OCI-LY3 (cell line): ENCODE measurements at regions not wholly inside any gene's neighbourhood (a gene's known extent, or its start where the extent isn't known, plus 50 kb on each side); places are given as distances from the start of the nearest gene placed in this dataset.

Experiments
- H2AFZ ChIP-seq: fragments of 200-600, 300-600 bp; shearing (Covaris generic); 2 replicates; pipeline ENCODE4 v1.6.0; 2014; ENCODE audit warnings: antibody characterized with exemption, low read depth, low read length
- H3K27ac ChIP-seq: fragments of 200-600, 300-600 bp; sonication (generic); 2 replicates; pipeline ENCODE4 v1.5.1; 2014; ENCODE audit warnings: mild to moderate bottlenecking, low read length, moderate library complexity, mixed read lengths
- H3K27me3 ChIP-seq: fragments of 200-600, 300-600 bp; sonication (generic); 2 replicates; pipeline ENCODE4 v1.6.1; 2014; ENCODE audit warnings: low read depth, low read length, mixed read lengths
- H3K36me3 ChIP-seq: fragments of 200-600, 300-600 bp; sonication (generic); replicated peaks from 2 replicates; pipeline ENCODE3; 2014; ENCODE audit warnings: low read depth, low read length, mixed read lengths
- H3K4me1 ChIP-seq: fragments of 300-600, 200-600 bp; sonication (generic); 2 replicates; pipeline ENCODE4 v1.6.1; 2014; ENCODE audit warnings: low read length, mixed read lengths
- H3K4me2 ChIP-seq: fragments of 200-600, 300-600 bp; sonication (generic); 2 replicates; pipeline ENCODE4 v1.6.1; 2014; ENCODE audit warnings: low read length, mixed read lengths
- H3K4me3 ChIP-seq: fragments of 300-600, 200-600 bp; sonication (generic); 2 replicates; pipeline ENCODE4 v1.5.1; 2014; ENCODE audit warnings: antibody characterized with exemption, mild to moderate bottlenecking, low read length, moderate library complexity
- H3K79me2 ChIP-seq: fragments of 300-600, 200-600 bp; shearing (Covaris generic); 2 replicates; pipeline ENCODE4 v1.6.1; 2014; ENCODE audit warnings: mild to moderate bottlenecking, low read length, mixed read lengths
- H3K9ac ChIP-seq: fragments of 300-600, 200-600 bp; shearing (Covaris generic); 2 replicates; pipeline ENCODE4 v1.6.0; 2014; ENCODE audit warnings: mild to moderate bottlenecking, low read length, moderate library complexity
- H3K9me3 ChIP-seq: fragments of 200-600, 300-600 bp; shearing (Covaris generic); 2 replicates; pipeline ENCODE4 v1.6.1; 2014; ENCODE audit warnings: low read length, mixed read lengths; ENCODE audit not compliant: insufficient read depth
- H4K20me1 ChIP-seq: fragments of 200-600, 300-600 bp; sonication (generic); 2 replicates; pipeline ENCODE4 v1.6.1; 2016; ENCODE audit warnings: low read length, mixed read lengths; ENCODE audit not compliant: insufficient read depth
- CTCF ChIP-seq: fragments of 200-600, 300-600 bp; sonication (generic); IDR thresholded peaks from 2 replicates; pipeline ENCODE4 v1.5.1; 2014; ENCODE audit warnings: antibody characterized with exemption, low read length, low read depth
- EZH2phosphoT487 ChIP-seq: fragments of 200-600 bp; shearing (Covaris generic); IDR thresholded peaks from 2 replicates; pipeline ENCODE4 v1.6.1; 2018; ENCODE audit warnings: antibody characterized with exemption, mixed run types, low read depth

GRCh38 chr13:100810481-100810880, 135.9 kb upstream of the TMTC4 start:
- Histone ChIP-seq H3K79me2 (no peaks in the 10 kb centered on the region), H3K9ac (no peak overlapping the region), H3K27ac (no peak overlapping the region), H3K27me3 (peaks cover 35% of the 10 kb centered on the region), H3K9me3 (no peaks in the 10 kb centered on the region), H3K4me3 (no peak overlapping the region), H3K4me2 (no peak overlapping the region), H2AFZ (no peak overlapping the region), H3K4me1 (no peaks in the 10 kb centered on the region), H4K20me1 (no peaks in the 10 kb centered on the region), H3K36me3 (no peaks in the 10 kb centered on the region)
- TF ChIP-seq EZH2phosphoT487 (no peak), CTCF (no peak)

GRCh38 chr13:100809856-100810255, 135.3 kb upstream of the TMTC4 start:
- Histone ChIP-seq H3K27ac (no peak overlapping the region), H3K79me2 (no peaks in the 10 kb centered on the region), H4K20me1 (no peaks in the 10 kb centered on the region), H3K36me3 (no peaks in the 10 kb centered on the region), H3K9me3 (no peaks in the 10 kb centered on the region), H2AFZ (no peak overlapping the region), H3K4me3 (no peak overlapping the region), H3K4me1 (no peaks in the 10 kb centered on the region), H3K27me3 (peaks cover 39% of the 10 kb centered on the region), H3K9ac (no peak overlapping the region), H3K4me2 (no peak overlapping the region)
- TF ChIP-seq CTCF, result no peak
- no peak for TF ChIP-seq EZH2phosphoT487

- Histone ChIP-seq H3K4me1 (no peaks in the 10 kb centered on the region), H3K4me2 (no peak overlapping the region), H3K79me2 (no peaks in the 10 kb centered on the region), H3K4me3 (no peak overlapping the region), H2AFZ (no peak overlapping the region), H3K27ac (no peak overlapping the region), H3K9me3 (no peaks in the 10 kb centered on the region), H3K27me3 (peaks cover 39% of the 10 kb centered on the region), H3K9ac (no peak overlapping the region), H3K36me3 (no peaks in the 10 kb centered on the region), H4K20me1 (no peaks in the 10 kb centered on the region)
- no peak for TF ChIP-seq CTCF
- TF ChIP-seq EZH2phosphoT487, result no peak
Observed at GRCh38 chr13:100809129-100809390, 134.5 kb upstream of the TMTC4 start.

- Histone ChIP-seq H3K4me1 (no peaks in the 10 kb centered on the region), H3K9me3 (no peaks in the 10 kb centered on the region), H3K36me3 (no peaks in the 10 kb centered on the region), H3K27me3 (peaks cover 39% of the 10 kb centered on the region), H3K27ac (no peak overlapping the region), H3K4me3 (no peak overlapping the region), H3K9ac (no peak overlapping the region), H4K20me1 (no peaks in the 10 kb centered on the region), H3K4me2 (no peak overlapping the region), H3K79me2 (no peaks in the 10 kb centered on the region), H2AFZ (no peak overlapping the region)
- TF ChIP-seq CTCF (no peak), EZH2phosphoT487 (no peak)
Observed at GRCh38 chr13:100808330-100809128, 133.9 kb upstream of the TMTC4 start.
